Panc1 (cell line): ENCODE measurements at regions not wholly inside any gene's neighbourhood (a gene's known extent, or its start where the extent isn't known, plus 50 kb on each side); places are given as distances from the start of the nearest gene placed in this dataset.

Experiments used
- ATAC-seq: fragments of 200-7000 bp; cut with Tn5 transposase; 2 replicates; pipeline ENCODE4 v1.9.1; 2020; ENCODE audit warnings: mild to moderate bottlenecking, moderate library complexity
- BruUV-seq: library from RNA; stranded (reverse); fragments of 400-500 nt; replicated peaks from 2 replicates; lab custom pipeline; 2021; lab: Mats Ljungman, UMichigan
- CTCF ChIA-PET: fragments of 300-600 bp; sonication (Branson Sonifier 250); formaldehyde crosslinking; loops from one replicate; lab custom pipeline; 2022; ENCODE audit warnings: antibody characterized with exemption; lab: Charles Lee
- POLR2A ChIA-PET: fragments of 300-600 bp; sonication (Branson Sonifier 250); formaldehyde crosslinking; loops from one replicate; lab custom pipeline; 2022; ENCODE audit warnings: antibody characterized with exemption; lab: Charles Lee
- DNase-seq: peaks from one replicate; pipeline ENCODE4 v3.0.0-alpha.2; 2010; ENCODE audit warnings: low read depth, low spot score
- H3K27ac ChIP-seq: 2 replicates; pipeline ENCODE4 v1.5.1; 2011; ENCODE audit warnings: mild to moderate bottlenecking, low read length, inconsistent platforms
- H3K27me3 ChIP-seq: fragments of 200-500 bp; sonication (Bioruptor generic); 2 replicates; pipeline ENCODE4 v1.6.0; 2014; ENCODE audit warnings: low read length, inconsistent platforms; ENCODE audit not compliant: control insufficient read depth, insufficient read depth
- H3K36me3 ChIP-seq: fragments of 200-500 bp; sonication (Bioruptor generic); 2 replicates; pipeline ENCODE4 v1.5.1; 2014; ENCODE audit warnings: inconsistent platforms, mild to moderate bottlenecking, low read length, moderate library complexity; ENCODE audit not compliant: control insufficient read depth, insufficient read depth
- H3K4me1 ChIP-seq: 2 replicates; pipeline ENCODE4 v1.5.1; 2011; ENCODE audit warnings: inconsistent platforms, mild to moderate bottlenecking, low read length, moderate library complexity; ENCODE audit not compliant: control insufficient read depth, insufficient read depth
- H3K4me3 ChIP-seq, 2 experiments: 2 replicates each; pipeline ENCODE4 v1.5.1; 2011 to 2012; ENCODE audit warnings: low read depth in 2 of 2, low read length in 2 of 2, mild to moderate bottlenecking in 2 of 2, inconsistent platforms in 1 of 2, moderate library complexity in 1 of 2
- H3K9me3 ChIP-seq: fragments of 200-500 bp; sonication (Bioruptor generic); 2 replicates; pipeline ENCODE4 v1.5.1; 2014; ENCODE audit warnings: low read depth, mild to moderate bottlenecking, inconsistent platforms, low read length, moderate library complexity; ENCODE audit not compliant: control insufficient read depth, insufficient read depth
- CTCF ChIP-seq: fragments of 450-650 bp; IDR thresholded peaks from 2 replicates; pipeline ENCODE4 v1.5.1; 2017; ENCODE audit warnings: mild to moderate bottlenecking
- POLR2AphosphoS5 ChIP-seq: IDR thresholded peaks from 2 replicates; pipeline ENCODE4 v1.6.1; 2012; ENCODE audit warnings: mild to moderate bottlenecking, low read depth, low read length, moderate library complexity
- REST ChIP-seq, 2 experiments: IDR thresholded peaks; 2 replicates each; pipeline ENCODE4 v1.6.1; 2011 to 2012; ENCODE audit warnings: low read depth in 2 of 2, control low read depth in 1 of 2, low read length in 1 of 2, mild to moderate bottlenecking in 1 of 2, moderate library complexity in 1 of 2; ENCODE audit not compliant: insufficient read depth in 1 of 2
- SIN3A ChIP-seq: IDR thresholded peaks from 2 replicates; pipeline ENCODE4 v1.6.1; 2012; ENCODE audit warnings: low read depth, mild to moderate bottlenecking, low read length, moderate library complexity, borderline replicate concordance; ENCODE audit not compliant: insufficient read depth
- TCF7L2 ChIP-seq: IDR thresholded peaks from 2 replicates; pipeline ENCODE4 v1.6.1; 2011; ENCODE audit warnings: mild to moderate bottlenecking, low read depth, low read length, inconsistent platforms
- in situ Hi-C: cut with HindIII; loops from 2 replicates; pipeline ENCODE4 v1.10.0; 2016; ENCODE audit warnings: low sequenced_read_pairs, low pct_unique_long_range_greater_than_20kb
- intact Hi-C: fragments of 100-400 bp; cut with micrococcal nuclease; formaldehyde crosslinking; loops from one replicate; pipeline ENCODE4 v1.10.0; 2022; ENCODE audit not compliant: unreplicated experiment

GRCh38 chr2:212906620-212907019 is 244.8 kb downstream of the IKZF2 start:
- no peaks in the 10 kb centered on the region for H3K27me3 ChIP-seq
- H3K4me1 ChIP-seq = no peaks in the 10 kb centered on the region
- H3K4me3 ChIP-seq = no peak overlapping the region
- H3K9me3 ChIP-seq = no peaks in the 10 kb centered on the region
- in situ Hi-C loops (no loop called here), intact Hi-C loops (no loop called here)
- POLR2A ChIA-PET = interaction anchor here (0.7 kb wide), 1 partner anchor 1269 kb away, joined by 3 read pairs; no protein-coding TSS in a partner anchor
- TF ChIP-seq POLR2AphosphoS5 = no peak
- TF ChIP-seq TCF7L2 = no peak
- TF ChIP-seq REST (IDR thresholded peaks at IDR 0.05; ENCODE audit: insufficient read depth in 1 of 2, low read depth in 2 of 2, low read length in 1 of 2) = no peak
- TF ChIP-seq SIN3A = no peak
- no peak for TF ChIP-seq CTCF
- no peak for DNase-seq
- no TSS peak for BruUV-seq
- no peaks in the 10 kb centered on the region for H3K36me3 ChIP-seq
- CTCF ChIA-PET = no interaction called here
- no peak overlapping the region for H3K27ac ChIP-seq
- no peak for ATAC-seq

GRCh38 chr2:212905640-212906201 is 245.7 kb downstream of the IKZF2 start:
- POLR2A ChIA-PET = interaction anchor here (0.7 kb wide), 1 partner anchor 1268 kb away, joined by 3 read pairs; no protein-coding TSS in a partner anchor
- H3K36me3 ChIP-seq = no peaks in the 10 kb centered on the region
- intact Hi-C loops = no loop called here

More at GRCh38 chr2:212905640-212906201, 245.7 kb downstream of the IKZF2 start:
- Histone ChIP-seq H3K27me3 (no peaks in the 10 kb centered on the region), H3K4me1 (no peaks in the 10 kb centered on the region), H3K9me3 (no peaks in the 10 kb centered on the region), H3K4me3 (no peak overlapping the region), H3K27ac (no peak overlapping the region)
- TF ChIP-seq CTCF (no peak), POLR2AphosphoS5 (no peak), REST (IDR thresholded peaks at IDR 0.05; ENCODE audit: insufficient read depth in 1 of 2, low read depth in 2 of 2, low read length in 1 of 2) (no peak), TCF7L2 (no peak), SIN3A (no peak)
- in situ Hi-C loops = no loop called here
- ATAC-seq (no peak), DNase-seq (no peak)
- BruUV-seq = no TSS peak
- CTCF ChIA-PET = no interaction called here
